A549 (cell line): ENCODE measurements at regions not wholly inside any gene's neighbourhood (a gene's known extent, or its start where the extent isn't known, plus 50 kb on each side); places are given as distances from the start of the nearest gene placed in this dataset.

Experiments
- ATAC-seq, 2 experiments: fragments of 200-7000 bp in 1 of 2; fragments of >200 bp in 1 of 2; cut with Nextera tagmentation in 1 of 2; cut with Tn5 transposase in 1 of 2; 3 replicates each; pipeline versions ENCODE4 v1.8.0 to v1.9.1; 2018 to 2020; ENCODE audit warnings: mild to moderate bottlenecking in 1 of 2, moderate library complexity in 1 of 2
- CTCF ChIA-PET: fragments of 300-600 bp; sonication (Branson Sonifier 250); formaldehyde crosslinking; extraction: SDS; loops from one replicate; lab custom pipeline; 2021; ENCODE audit warnings: antibody characterized with exemption, inconsistent platforms; lab: Yijun Ruan, JAX
- POLR2A ChIA-PET: fragments of 350-600 bp; formaldehyde crosslinking; extraction: SDS; loops from one replicate; lab custom pipeline; 2021; ENCODE audit warnings: antibody characterized with exemption, inconsistent platforms; lab: Yijun Ruan, JAX
- DNase-seq, 2 experiments: peaks; one replicate each; pipeline versions ENCODE4 v3.0.0 to v3.0.0-alpha.2; 2011 to 2016; ENCODE audit warnings: low read depth in 1 of 2, low spot score in 1 of 2
- FAIRE-seq: peaks from 2 replicates; lab custom pipeline; 2011; peaks lifted over from hg19 to GRCh38; lab: Jason Lieb, UNC
- H3K27ac ChIP-seq, 2 experiments: fragments of >200 bp; sonication (Bioruptor Twin); formaldehyde crosslinking; 3 replicates each; pipeline ENCODE4 v1.5.1; 2016 to 2017
- H3K4me1 ChIP-seq: fragments of >200 bp; sonication (Bioruptor Twin); formaldehyde crosslinking; 3 replicates; pipeline ENCODE4 v1.6.1; 2016
- H3K4me2 ChIP-seq: fragments of >200 bp; sonication (Bioruptor Twin); formaldehyde crosslinking; 3 replicates; pipeline ENCODE4 v1.6.1; 2016
- H3K4me3 ChIP-seq: fragments of >200 bp; sonication (Bioruptor Twin); formaldehyde crosslinking; 3 replicates; pipeline ENCODE4 v1.5.1; 2016
- H3K9me3 ChIP-seq: fragments of >200 bp; sonication (Bioruptor Twin); formaldehyde crosslinking; 3 replicates; pipeline ENCODE4 v1.6.1; 2016
- BHLHE40 ChIP-seq: IDR thresholded peaks from 2 replicates; pipeline ENCODE4 v1.6.1; 2012; ENCODE audit warnings: low read depth, low read length, inconsistent platforms
- CBX2 ChIP-seq: fragments of 200-600 bp; sonication (generic); IDR thresholded peaks from 2 replicates; pipeline ENCODE4 v1.6.1; 2016; ENCODE audit warnings: low read depth, mild to moderate bottlenecking, borderline replicate concordance
- EHF ChIP-seq: fragments of 250-450 bp; sonication (Bioruptor Pico); IDR thresholded peaks from 2 replicates; pipeline ENCODE4 v1.5.0; 2020; ENCODE audit warnings: mild to moderate bottlenecking
- FOSB ChIP-seq: fragments of 250-450 bp; sonication (Bioruptor Pico); IDR thresholded peaks from 2 replicates; pipeline ENCODE4 v1.5.0; 2020; ENCODE audit warnings: mild to moderate bottlenecking, moderate library complexity
- FOSL2 ChIP-seq, 2 experiments: fragments of 450-650 bp in 1 of 2; fragments of >200 bp in 1 of 2; sonication (Bioruptor Twin) in 1 of 2; formaldehyde crosslinking; IDR thresholded peaks; 2 replicates each; pipeline versions ENCODE4 v1.5.0 to v1.6.1; 2016 to 2020; ENCODE audit warnings: mild to moderate bottlenecking in 1 of 2, moderate library complexity in 1 of 2
- HEYL ChIP-seq: fragments of 250-450 bp; sonication (Bioruptor Pico); IDR thresholded peaks from 2 replicates; pipeline ENCODE4 v1.8.0; 2021; ENCODE audit warnings: mild to moderate bottlenecking, moderate library complexity
- HOXA7 ChIP-seq: fragments of 250-450 bp; sonication (Bioruptor Pico); IDR thresholded peaks from 2 replicates; pipeline ENCODE4 v1.5.0; 2020; ENCODE audit warnings: mild to moderate bottlenecking, moderate library complexity
- JUN ChIP-seq, 2 experiments: fragments of >200 bp; sonication (Bioruptor Twin); formaldehyde crosslinking; IDR thresholded peaks; 2 replicates in 1 of 2; 3 replicates in 1 of 2; pipeline ENCODE4 v1.6.1; 2016 to 2017
- KDM1A ChIP-seq: fragments of 200-600 bp; sonication (generic); IDR thresholded peaks from 2 replicates; pipeline ENCODE4 v1.6.1; 2016; ENCODE audit warnings: low read depth, mild to moderate bottlenecking
- POLR2A ChIP-seq: IDR thresholded peaks from 2 replicates; pipeline ENCODE4 v1.6.1; 2012; ENCODE audit warnings: mild to moderate bottlenecking, low read length
- POLR2AphosphoS2 ChIP-seq: conservative IDR thresholded peaks from 2 replicates; pipeline ENCODE4 v1.6.1; 2012; ENCODE audit warnings: low read length, improper control_type of control experiment, inconsistent platforms
- RAD21 ChIP-seq, 2 experiments: fragments of >200 bp in 1 of 2; sonication (Bioruptor Twin) in 1 of 2; formaldehyde crosslinking in 1 of 2; IDR thresholded peaks in 1 of 2; conservative IDR thresholded peaks in 1 of 2; 2 replicates in 1 of 2; 3 replicates in 1 of 2; pipeline ENCODE4 v1.6.1; 2012 to 2018; ENCODE audit warnings: inconsistent platforms in 1 of 2
- RARB ChIP-seq: fragments of 250-450 bp; sonication (Bioruptor Pico); IDR thresholded peaks from 2 replicates; pipeline ENCODE4 v1.8.0; 2021; ENCODE audit warnings: mild to moderate bottlenecking, moderate library complexity
- RCOR1 ChIP-seq: fragments of 150-350 bp; IDR thresholded peaks from 2 replicates; pipeline ENCODE4 v1.6.1; 2014; ENCODE audit warnings: antibody characterized with exemption, low read length, low read depth
- SREBF2 ChIP-seq: fragments of 450-650 bp; IDR thresholded peaks from 2 replicates; pipeline ENCODE4 v1.6.1; 2014; ENCODE audit warnings: mild to moderate bottlenecking, moderate library complexity
- TFCP2L1 ChIP-seq: fragments of 250-450 bp; sonication (Bioruptor Pico); IDR thresholded peaks from 2 replicates; pipeline ENCODE4 v1.5.0; 2021; ENCODE audit warnings: mild to moderate bottlenecking
- TP53 ChIP-seq: fragments of 250-450 bp; sonication (Bioruptor Pico); IDR thresholded peaks from 2 replicates; pipeline ENCODE4 v1.5.0; 2021; ENCODE audit warnings: mild to moderate bottlenecking, moderate library complexity
- ZFP36 ChIP-seq: fragments of 450-650 bp; IDR thresholded peaks from 2 replicates; pipeline ENCODE4 v1.6.1; 2014; ENCODE audit warnings: borderline replicate concordance; ENCODE audit not compliant: partially characterized antibody
- WGBS: methylation state at CpG from one replicate; pipeline ENCODE4 v1.1.6; 2017; ENCODE audit errors: missing lambda C conversion rate; 5-methylcytosine and 5-hydroxymethylcytosine counted together
- TF ChIP-seq, protein P1 (sequence below): fragments of 450-650 bp; IDR thresholded peaks from 2 replicates; pipeline ENCODE4 v1.6.1; 2014; ENCODE audit warnings: antibody characterized with exemption
- TF ChIP-seq, protein P2 (sequence below): IDR thresholded peaks from 2 replicates; pipeline ENCODE4 v1.6.1; 2012
- TF ChIP-seq, protein P3 (sequence below): fragments of 150-350 bp; IDR thresholded peaks from 2 replicates; pipeline ENCODE4 v1.6.1; 2014; ENCODE audit warnings: low read depth, mild to moderate bottlenecking, low read length

DNA sequence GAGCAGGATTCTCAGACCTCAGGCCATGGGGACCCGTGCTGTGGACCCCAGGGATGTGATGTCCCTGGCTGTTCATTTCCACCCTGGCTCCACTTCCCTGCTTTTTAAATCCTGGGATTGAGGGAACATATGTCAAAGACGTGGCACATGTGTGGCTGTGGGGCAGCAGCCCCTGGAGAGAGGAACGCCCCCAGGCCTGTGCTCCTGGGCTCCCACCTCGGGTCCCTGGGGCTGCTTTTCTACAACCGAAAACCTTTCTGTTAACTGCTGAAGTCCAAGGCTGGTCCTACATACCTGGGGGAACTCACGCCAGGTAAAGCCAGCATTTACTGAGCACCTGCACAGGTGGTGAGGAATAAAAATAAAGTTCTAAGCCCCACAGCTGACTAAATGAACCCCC is 102.3 kb upstream of the FRMD1 start:
- Histone ChIP-seq H3K9me3 (no peaks in the 10 kb centered on the region), H3K4me2 (no peak overlapping the region), H3K4me3 (no peak overlapping the region), H3K27ac (no peak overlapping the region), H3K4me1 (no peaks in the 10 kb centered on the region)
- no peak for TF ChIP-seq JUN (IDR thresholded peaks at IDR 0.05)
- TF ChIP-seq TP53: no peak
- no peak for TF ChIP-seq TFCP2L1 (CRISPR knock-in tag)
- no peak for TF ChIP-seq EHF
- TF ChIP-seq HEYL (CRISPR knock-in tag): no peak
- POLR2A ChIA-PET: no interaction called here
- DNase-seq (no peak), ATAC-seq (no peak), FAIRE-seq (no peak)
- CTCF ChIA-PET: interaction anchor here (0.6 to 1.2 kb wide), 3 partner anchors 12 to 174 kb away, joined by 3 read pairs; no protein-coding TSS in a partner anchor
- 69% methylated on average over 3 of the region's 6 CpGs for WGBS

DNA sequence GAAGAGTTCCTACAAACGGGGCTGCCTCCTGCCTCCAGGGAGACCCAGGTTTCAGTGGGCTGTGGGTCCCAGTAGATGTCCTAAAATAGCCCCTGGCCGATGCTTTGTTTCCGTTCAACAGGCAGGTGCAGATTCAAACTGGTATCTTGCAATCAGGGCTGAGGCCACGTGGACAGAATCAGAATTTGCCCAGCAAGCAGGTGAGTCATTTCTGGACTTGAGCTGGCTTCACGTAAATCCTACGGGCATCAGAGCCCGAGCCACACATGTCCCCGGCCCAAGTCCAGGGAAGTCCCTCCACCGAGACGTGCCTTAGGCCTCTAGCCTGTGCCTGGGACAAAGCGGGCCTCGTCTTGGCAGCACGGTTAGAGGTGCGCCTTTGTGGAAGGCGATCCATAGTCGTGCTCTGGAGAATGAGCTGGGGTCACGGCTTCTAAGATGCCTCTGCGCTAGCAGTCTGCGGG is 101.6 kb upstream of the FRMD1 start:
- H3K9me3 ChIP-seq: no peaks in the 10 kb centered on the region
- TF ChIP-seq SREBF2 (no peak), BHLHE40 (no peak), KDM1A (no peak)
- TF ChIP-seq, protein P1, sequence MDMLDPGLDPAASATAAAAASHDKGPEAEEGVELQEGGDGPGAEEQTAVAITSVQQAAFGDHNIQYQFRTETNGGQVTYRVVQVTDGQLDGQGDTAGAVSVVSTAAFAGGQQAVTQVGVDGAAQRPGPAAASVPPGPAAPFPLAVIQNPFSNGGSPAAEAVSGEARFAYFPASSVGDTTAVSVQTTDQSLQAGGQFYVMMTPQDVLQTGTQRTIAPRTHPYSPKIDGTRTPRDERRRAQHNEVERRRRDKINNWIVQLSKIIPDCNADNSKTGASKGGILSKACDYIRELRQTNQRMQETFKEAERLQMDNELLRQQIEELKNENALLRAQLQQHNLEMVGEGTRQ: no peak
- POLR2A ChIA-PET: no interaction called here
- no peak for ATAC-seq
- no peak for FAIRE-seq
- WGBS: 86% methylated on average over 17 of the region's 19 CpGs
- no peak overlapping the region for H3K4me2 ChIP-seq
- H3K4me1 ChIP-seq: no peaks in the 10 kb centered on the region
- H3K4me3 ChIP-seq: no peak overlapping the region
- CTCF ChIA-PET: interaction anchor here (0.6 to 1.2 kb wide), 3 partner anchors 13 to 175 kb away, joined by 3 read pairs; no protein-coding TSS in a partner anchor
- no peak overlapping the region for H3K27ac ChIP-seq
- no peak for DNase-seq

DNA sequence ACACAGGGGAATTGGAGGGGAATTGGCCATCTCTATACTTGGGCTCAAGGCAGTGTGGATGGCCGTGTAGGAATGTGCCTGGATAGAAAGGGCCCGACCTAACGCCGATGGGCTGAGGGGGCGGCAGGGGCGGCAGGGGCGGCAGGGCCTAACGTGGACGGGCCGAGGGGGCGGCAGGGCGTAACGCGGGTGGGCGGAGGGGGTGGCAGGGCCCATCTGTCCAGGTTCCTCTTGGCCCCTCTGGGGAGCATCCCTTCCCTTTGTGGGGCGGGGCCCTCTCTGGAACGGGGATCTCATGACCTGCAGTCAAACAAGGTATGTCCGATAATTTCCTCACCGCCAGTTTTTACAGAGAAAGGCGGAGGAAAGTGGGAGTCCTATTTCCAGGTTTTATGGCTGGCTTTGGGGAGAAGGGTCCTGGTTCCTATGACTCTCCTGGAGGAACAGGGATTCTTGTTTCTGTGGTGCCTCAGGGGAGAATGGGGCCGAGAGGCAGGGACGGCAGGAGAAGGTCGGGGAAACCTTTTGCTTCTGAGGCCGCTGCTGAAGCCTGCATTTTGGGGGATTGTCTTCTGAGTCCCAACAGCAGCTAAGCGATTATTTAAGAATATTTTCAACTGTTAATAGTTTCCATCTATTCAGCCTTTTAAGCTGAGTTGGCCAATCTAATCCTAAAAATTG is 100.8 kb upstream of the FRMD1 start:
- Histone ChIP-seq H3K4me3 (no peak overlapping the region), H3K9me3 (no peaks in the 10 kb centered on the region), H3K4me2 (no peak overlapping the region), H3K4me1 (no peaks in the 10 kb centered on the region), H3K27ac (no peak overlapping the region)
- DNase-seq: no peak
- TF ChIP-seq HOXA7 (CRISPR knock-in tag): no peak
- no peak for TF ChIP-seq JUN (IDR thresholded peaks at IDR 0.05)
- TF ChIP-seq, protein P2, sequence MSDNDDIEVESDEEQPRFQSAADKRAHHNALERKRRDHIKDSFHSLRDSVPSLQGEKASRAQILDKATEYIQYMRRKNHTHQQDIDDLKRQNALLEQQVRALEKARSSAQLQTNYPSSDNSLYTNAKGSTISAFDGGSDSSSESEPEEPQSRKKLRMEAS: no peak
- no peak for TF ChIP-seq FOSL2 (IDR thresholded peaks at IDR 0.05)
- no peak for TF ChIP-seq FOSL2 (CRISPR knock-in tag; IDR thresholded peaks at IDR 0.05)
- TF ChIP-seq RARB (CRISPR knock-in tag): no peak
- 82% methylated on average over 20 of the region's 25 CpGs for WGBS
- no peak for ATAC-seq
- POLR2A ChIA-PET: no interaction called here
- CTCF ChIA-PET: interaction anchor here (1.2 kb wide), 1 partner anchor 19 kb away, joined by 3 read pairs; no protein-coding TSS in a partner anchor
- FAIRE-seq: no peak

DNA sequence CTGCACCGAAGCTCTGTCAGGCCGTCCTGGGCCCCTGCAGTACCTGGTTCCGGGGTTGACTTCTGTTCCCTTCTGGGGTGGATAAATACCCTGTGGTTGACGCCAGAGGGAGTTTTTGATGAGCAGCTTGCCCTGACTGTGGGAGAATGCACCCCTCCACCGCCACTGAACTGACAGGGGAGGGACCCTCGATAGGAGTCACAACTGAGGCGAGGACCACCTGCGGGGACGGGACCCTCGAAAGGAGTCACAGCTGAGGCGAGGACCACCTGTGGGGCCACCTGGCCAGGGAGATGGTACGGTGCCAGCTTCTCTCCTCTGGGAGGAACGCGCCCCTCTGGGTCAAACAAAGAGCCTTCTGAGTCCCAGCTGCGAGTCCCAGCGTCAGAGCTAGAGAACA is 100.1 kb upstream of the FRMD1 start:
- FAIRE-seq: no peak
- Histone ChIP-seq H3K9me3 (no peaks in the 10 kb centered on the region), H3K4me2 (no peak overlapping the region), H3K4me1 (no peaks in the 10 kb centered on the region), H3K27ac (no peak overlapping the region), H3K4me3 (no peak overlapping the region)
- ChIA-PET POLR2A (no interaction called here), CTCF (interaction anchor here (0.8 to 1.0 kb wide), 3 partner anchors 9 to 176 kb away, joined by 3 read pairs; no protein-coding TSS in a partner anchor)
- ATAC-seq: no peak
- DNase-seq: no peak
- WGBS: 87% methylated on average over 7 of the region's 16 CpGs
- no peak for TF ChIP-seq RAD21 (conservative IDR thresholded peaks at IDR 0.05 in 1 of 2, IDR thresholded peaks at IDR 0.05 in 1 of 2)
- TF ChIP-seq, protein P3, sequence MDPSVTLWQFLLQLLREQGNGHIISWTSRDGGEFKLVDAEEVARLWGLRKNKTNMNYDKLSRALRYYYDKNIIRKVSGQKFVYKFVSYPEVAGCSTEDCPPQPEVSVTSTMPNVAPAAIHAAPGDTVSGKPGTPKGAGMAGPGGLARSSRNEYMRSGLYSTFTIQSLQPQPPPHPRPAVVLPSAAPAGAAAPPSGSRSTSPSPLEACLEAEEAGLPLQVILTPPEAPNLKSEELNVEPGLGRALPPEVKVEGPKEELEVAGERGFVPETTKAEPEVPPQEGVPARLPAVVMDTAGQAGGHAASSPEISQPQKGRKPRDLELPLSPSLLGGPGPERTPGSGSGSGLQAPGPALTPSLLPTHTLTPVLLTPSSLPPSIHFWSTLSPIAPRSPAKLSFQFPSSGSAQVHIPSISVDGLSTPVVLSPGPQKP: no peak
- no peak for TF ChIP-seq RCOR1
- TF ChIP-seq FOSB: no peak
- TF ChIP-seq ZFP36: no peak
- TF ChIP-seq CBX2: no peak
- TF ChIP-seq POLR2A: no peak
- no peak for TF ChIP-seq RARB (CRISPR knock-in tag)
- TF ChIP-seq, protein P2: no peak
- no peak for TF ChIP-seq POLR2AphosphoS2
